ENCODE measurements at regions not wholly inside any gene's neighbourhood (a gene's known extent, or its start where the extent isn't known, plus 50 kb on each side); places are given as distances from the start of the nearest gene placed in this dataset.

DNA sequence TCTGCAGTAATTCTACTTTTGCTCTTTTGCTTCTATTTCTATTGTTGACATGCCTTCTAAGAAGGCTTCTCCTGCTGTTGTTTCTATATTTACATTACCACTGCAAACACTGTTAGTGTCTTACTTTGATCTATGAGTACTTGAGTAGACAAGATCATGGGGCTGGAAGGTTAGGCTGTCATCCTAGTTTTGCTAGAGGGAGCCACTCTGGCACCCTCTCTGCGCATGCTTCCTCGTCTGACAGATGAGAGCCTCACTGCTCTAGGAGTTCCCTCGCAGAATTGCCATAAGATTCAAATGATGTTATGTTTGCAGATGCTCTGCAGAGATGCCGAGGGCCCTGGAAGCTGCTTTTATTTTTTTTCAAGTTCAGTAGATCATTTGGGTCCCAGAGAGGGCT is 185.6 kb downstream of the RNF144A start:
- Histone ChIP-seq H3K36me3 (no peaks in the 10 kb centered on the region), H3K27ac (no peak overlapping the region), H3K27me3 (replicated peaks; ENCODE audit: insufficient read depth) (no peaks in the 10 kb centered on the region), H3K4me1 (ENCODE audit: control insufficient read depth in 1 of 2, low read depth in 2 of 2) (no peaks in the 10 kb centered on the region), H3K4me3 (no peak overlapping the region), H3K9me3 (no peaks in the 10 kb centered on the region)
- TF ChIP-seq, protein P1, sequence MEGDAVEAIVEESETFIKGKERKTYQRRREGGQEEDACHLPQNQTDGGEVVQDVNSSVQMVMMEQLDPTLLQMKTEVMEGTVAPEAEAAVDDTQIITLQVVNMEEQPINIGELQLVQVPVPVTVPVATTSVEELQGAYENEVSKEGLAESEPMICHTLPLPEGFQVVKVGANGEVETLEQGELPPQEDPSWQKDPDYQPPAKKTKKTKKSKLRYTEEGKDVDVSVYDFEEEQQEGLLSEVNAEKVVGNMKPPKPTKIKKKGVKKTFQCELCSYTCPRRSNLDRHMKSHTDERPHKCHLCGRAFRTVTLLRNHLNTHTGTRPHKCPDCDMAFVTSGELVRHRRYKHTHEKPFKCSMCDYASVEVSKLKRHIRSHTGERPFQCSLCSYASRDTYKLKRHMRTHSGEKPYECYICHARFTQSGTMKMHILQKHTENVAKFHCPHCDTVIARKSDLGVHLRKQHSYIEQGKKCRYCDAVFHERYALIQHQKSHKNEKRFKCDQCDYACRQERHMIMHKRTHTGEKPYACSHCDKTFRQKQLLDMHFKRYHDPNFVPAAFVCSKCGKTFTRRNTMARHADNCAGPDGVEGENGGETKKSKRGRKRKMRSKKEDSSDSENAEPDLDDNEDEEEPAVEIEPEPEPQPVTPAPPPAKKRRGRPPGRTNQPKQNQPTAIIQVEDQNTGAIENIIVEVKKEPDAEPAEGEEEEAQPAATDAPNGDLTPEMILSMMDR (IDR thresholded peaks at IDR 0.05), result no peak
- ATAC-seq (ENCODE audit: insufficient number of reproducible peaks, low FRiP score, low read depth) (no peak), DNase-seq (ENCODE audit: low spot score) (no peak)

DNA sequence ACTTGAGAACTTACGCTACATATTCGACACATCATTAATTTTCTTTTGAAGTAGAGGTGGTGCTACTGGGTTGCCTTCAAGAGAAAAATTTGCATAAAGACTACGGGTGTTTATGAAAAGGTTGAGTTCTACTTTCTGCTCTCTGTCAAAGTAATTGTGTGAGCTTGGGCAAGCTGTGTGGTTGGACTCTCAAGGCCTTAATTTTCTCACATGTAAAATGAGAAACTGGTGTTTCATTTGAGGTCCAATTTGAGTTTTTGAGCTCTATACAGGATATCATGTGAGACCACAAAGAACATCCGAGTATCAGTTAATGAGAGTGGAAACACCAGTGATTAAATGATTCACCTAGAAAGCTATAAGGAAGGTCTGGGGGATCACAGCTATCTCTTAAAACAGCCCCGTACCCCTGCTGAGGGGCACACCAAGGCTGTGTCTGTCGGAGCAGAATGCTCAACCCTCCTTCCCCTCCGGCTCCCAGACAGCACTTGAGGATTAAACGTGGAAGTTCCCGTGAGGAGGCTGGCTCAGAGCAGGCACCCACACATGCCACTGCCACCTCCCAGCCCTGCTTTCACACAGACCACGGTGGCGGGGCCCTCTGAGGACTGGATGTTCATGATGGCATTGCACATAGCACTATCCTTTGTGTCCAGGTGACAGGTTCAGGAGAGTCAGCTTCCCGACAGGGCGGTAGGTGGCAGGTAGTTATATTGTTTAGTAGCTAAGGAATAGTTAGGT is 191.8 kb downstream of the RNF144A start:
- no peak for ATAC-seq (ENCODE audit: insufficient number of reproducible peaks, low FRiP score, low read depth)
- Histone ChIP-seq H3K27me3 (replicated peaks; ENCODE audit: insufficient read depth) (no peaks in the 10 kb centered on the region), H3K4me3 (no peak overlapping the region), H3K27ac (no peak overlapping the region), H3K4me1 (ENCODE audit: control insufficient read depth in 1 of 2, low read depth in 2 of 2) (no peaks in the 10 kb centered on the region), H3K36me3 (no peaks in the 10 kb centered on the region), H3K9me3 (no peaks in the 10 kb centered on the region)
- TF ChIP-seq, protein P1 (IDR thresholded peaks at IDR 0.05), result no peak
- no peak for DNase-seq (ENCODE audit: low spot score)

DNA sequence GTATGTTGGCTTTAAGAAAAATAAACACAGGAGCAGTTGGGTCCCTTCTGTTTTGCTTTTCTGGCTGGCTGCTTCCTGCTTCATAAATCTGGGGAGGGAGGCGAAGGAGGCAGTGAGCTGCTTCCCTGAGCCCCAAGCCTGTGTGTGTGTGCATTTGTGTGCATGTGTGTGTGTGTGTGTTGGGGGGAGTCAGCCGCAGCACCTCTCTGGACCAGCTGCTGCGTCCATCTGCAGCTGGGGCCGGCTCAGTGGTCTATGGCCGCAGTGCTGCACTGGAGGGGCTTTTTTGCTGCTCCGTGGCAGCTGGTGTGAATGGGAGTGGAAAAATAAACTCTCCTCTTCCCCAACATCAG is 192.3 kb downstream of the RNF144A start:
- DNase-seq (ENCODE audit: low spot score) (no peak), ATAC-seq (ENCODE audit: insufficient number of reproducible peaks, low FRiP score, low read depth) (no peak)
- Histone ChIP-seq H3K36me3 (no peaks in the 10 kb centered on the region), H3K27ac (no peak overlapping the region), H3K27me3 (replicated peaks; ENCODE audit: insufficient read depth) (no peaks in the 10 kb centered on the region), H3K9me3 (no peaks in the 10 kb centered on the region), H3K4me1 (ENCODE audit: control insufficient read depth in 1 of 2, low read depth in 2 of 2) (no peaks in the 10 kb centered on the region), H3K4me3 (no peak overlapping the region)
- TF ChIP-seq, protein P1 (IDR thresholded peaks at IDR 0.05), result no peak

DNA sequence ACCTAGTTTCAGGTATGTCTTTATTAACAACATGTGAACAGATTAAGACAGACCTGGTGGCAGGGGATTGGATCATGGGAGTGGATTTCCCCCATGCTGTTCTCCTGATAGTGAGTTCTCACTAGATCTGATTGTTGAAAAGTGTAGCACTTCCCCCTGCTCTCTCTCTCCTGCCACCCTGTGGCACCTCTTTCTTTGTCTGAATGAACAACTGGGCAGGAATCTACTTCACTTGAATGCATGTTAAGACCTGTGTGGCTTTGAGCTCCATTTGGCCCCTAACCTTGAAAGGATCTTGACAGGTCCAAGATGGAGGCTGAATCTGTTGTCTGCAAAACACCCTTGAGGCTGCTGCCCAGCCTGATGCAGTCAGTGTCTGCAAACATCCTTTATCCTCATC is 194.4 kb downstream of the RNF144A start:
- Histone ChIP-seq H3K4me3 (no peak overlapping the region), H3K27ac (no peak overlapping the region), H3K9me3 (peaks cover 3% of the 10 kb centered on the region), H3K36me3 (no peaks in the 10 kb centered on the region), H3K27me3 (replicated peaks; ENCODE audit: insufficient read depth) (no peaks in the 10 kb centered on the region), H3K4me1 (ENCODE audit: control insufficient read depth in 1 of 2, low read depth in 2 of 2) (no peaks in the 10 kb centered on the region)
- ATAC-seq (ENCODE audit: insufficient number of reproducible peaks, low FRiP score, low read depth), result no peak
- TF ChIP-seq, protein P1 (IDR thresholded peaks at IDR 0.05), result no peak
- no peak for DNase-seq (ENCODE audit: low spot score)

DNA sequence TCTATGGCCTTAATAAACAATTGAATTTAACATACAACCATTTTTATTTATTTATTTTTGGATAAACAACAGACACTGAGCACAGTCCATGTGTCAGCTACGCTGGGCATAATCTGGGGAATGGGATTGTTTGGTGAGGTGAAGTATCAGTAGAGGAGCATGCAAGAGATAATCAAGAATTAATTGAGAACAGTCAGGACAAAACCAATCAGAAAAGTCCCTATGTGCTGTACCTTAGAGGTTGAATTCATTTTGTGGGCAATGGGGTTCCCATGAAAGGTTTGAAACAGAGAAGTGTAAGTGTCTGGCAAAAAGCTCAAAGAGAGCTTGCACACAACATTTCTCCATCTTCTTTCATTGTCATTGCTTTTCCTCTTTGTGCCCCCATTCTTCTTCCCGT is 198.2 kb downstream of the RNF144A start:
- peaks cover 0 to 4% of the 10 kb centered on the region in 2 donors for H3K4me1 ChIP-seq (ENCODE audit: control insufficient read depth in 1 of 2, low read depth in 2 of 2)
- no peak overlapping the region for H3K4me3 ChIP-seq
- no peaks in the 10 kb centered on the region for H3K36me3 ChIP-seq
- ATAC-seq (ENCODE audit: insufficient number of reproducible peaks, low FRiP score, low read depth) (no peak), DNase-seq (ENCODE audit: low spot score) (no peak)
- peaks cover 3% of the 10 kb centered on the region for H3K9me3 ChIP-seq
- TF ChIP-seq, protein P1 (IDR thresholded peaks at IDR 0.05), result no peak
- no peaks in the 10 kb centered on the region for H3K27me3 ChIP-seq (replicated peaks; ENCODE audit: insufficient read depth)
- H3K27ac ChIP-seq, result no peak overlapping the region

Data from thoracic aorta (tissue), 2 donors.